ENCODE measurements at regions not wholly inside any gene's neighbourhood (a gene's known extent, or its start where the extent isn't known, plus 50 kb on each side); places are given as distances from the start of the nearest gene placed in this dataset.
"Not testable (repeated sequence)": the region's sequence is repeated elsewhere in the genome, so short reads cannot be mapped to it uniquely, and the experiment has no call there.

GRCh38 chr5:163022582-163023128, 414.7 kb upstream of the CCNG1 start:
- DNase-seq, result no peak

DNA sequence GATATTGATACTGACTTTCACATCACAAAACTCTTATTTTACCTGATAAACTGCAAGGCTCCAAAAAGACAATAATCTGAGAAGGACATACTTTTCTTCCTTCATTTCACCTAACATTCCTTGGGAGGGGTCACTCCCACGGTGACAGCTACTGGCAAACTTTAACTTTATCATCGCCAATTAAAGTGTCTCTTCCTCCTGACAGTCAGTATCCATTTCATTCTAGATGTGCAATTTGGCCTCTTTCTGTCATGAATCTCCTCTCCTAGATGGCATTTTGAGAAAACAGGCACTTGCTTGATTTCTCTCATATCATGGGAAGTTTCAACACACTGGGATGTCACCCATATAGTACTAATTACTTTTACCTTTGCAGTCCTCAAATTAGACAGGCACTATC, 413.5 kb upstream of the CCNG1 start:
- no peak for DNase-seq

GRCh38 chr5:163024936-163025335, 412.5 kb upstream of the CCNG1 start:
- no peak for DNase-seq

- DNase-seq, result no peak
These were observed 403.7 kb upstream of the CCNG1 start for GRCh38 chr5:163033656-163034055.

- DNase-seq, result no peak
These were observed 396.1 kb upstream of the CCNG1 start for GRCh38 chr5:163041254-163041653.

DNA sequence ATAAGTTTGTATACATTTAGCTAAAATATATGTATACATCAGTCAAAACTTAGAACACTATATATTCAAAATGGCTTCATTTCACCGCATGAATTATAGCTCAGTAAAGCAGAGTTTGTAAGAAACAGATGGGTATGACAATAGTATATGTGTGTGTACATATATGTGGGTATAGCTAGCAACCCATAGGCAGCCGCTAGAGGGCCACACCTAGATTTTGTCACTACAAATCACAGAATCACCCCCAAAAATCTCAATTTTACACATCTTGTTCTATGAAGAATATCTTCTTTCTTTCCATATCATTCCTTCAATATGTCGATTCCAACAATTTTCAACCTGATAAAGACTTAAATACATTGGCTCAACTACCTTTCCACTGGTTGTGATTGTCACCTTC, 357.8 kb upstream of the CCNG1 start:
- DNase-seq, result no peak

- no peak for DNase-seq
These were observed 348.2 kb upstream of the CCNG1 start for GRCh38 chr5:163089230-163089629.

DNA sequence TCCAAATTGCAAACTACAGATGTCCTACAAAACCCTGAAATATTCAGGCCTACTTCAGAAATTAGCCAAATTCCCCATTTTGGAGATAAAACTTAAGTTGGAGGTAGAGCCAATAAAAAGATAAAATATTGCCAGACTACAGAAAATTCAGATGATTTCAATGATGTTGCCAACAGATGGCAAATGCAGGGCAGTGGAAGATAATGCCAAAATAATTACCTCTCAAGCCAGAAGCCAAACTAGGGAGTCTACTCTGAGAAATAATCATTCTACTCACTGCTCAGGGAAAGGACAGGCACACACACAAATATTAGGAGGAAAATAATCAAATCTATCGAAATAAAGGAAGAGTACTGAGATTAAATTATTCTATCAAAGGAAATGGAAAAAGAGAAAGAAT, 347.5 kb upstream of the CCNG1 start:
- DNase-seq, result no peak

DNA sequence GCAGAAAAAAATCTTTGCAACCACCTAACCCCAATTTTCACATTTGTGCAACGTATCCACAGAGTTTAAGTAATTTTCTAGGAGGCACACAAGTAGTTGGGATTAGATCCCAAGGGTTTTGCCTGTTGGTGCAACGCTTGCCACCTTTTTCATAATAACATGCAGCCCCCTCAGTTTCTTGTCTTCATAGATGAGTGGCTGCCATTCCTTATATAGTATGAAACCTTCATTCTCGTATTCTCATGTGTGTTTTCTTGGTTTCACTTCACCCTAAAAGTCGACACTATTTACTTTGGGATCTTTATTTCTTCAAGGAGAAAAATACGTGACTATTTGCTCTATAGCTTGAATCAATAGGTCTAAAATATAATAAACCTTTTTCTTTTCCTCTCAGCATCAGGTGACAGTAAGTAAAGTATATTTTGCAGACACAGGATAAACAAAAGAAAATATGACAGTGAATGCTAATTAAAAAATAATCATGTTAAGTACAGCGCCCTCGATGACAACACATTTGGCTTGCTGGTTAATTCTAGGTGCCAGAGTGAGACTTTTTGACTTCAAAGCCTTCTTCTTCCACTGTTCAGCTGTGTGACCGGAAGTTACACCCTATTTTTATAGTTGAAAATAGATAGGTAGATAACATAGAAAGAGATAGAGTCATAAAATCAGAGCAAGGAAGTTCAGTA, 342.8 kb upstream of the CCNG1 start:
- DNase-seq, result no peak

- DNase-seq, result no peak
These were observed 332.9 kb upstream of the CCNG1 start for GRCh38 chr5:163104464-163104863.

- no peak for DNase-seq
These were observed 331.9 kb upstream of the CCNG1 start for GRCh38 chr5:163105456-163105855.

- DNase-seq, result no peak
These were observed 331.3 kb upstream of the CCNG1 start for GRCh38 chr5:163106098-163106497.

- no peak for DNase-seq
These were observed 329.0 kb upstream of the CCNG1 start for GRCh38 chr5:163108351-163108750.

DNA sequence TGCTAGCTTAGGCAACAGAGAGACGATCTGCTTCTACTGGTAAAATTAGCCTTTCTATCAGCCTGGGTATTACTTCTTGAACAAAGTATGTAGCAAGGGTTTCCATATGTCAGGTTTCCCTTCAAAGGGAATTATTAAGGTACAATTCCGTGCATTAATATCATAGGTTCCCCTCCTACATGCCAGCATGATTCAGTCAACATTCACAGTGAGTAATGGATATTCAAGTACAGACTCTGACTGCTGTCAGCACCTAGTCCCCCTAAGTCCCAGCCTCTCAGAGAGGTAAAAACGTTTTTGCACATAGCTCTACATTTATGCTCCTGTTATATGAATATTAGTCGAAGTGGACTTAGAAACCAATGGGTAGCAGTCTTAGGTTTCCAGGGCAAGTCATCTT, 322.4 kb upstream of the CCNG1 start:
- DNase-seq, result no peak

DNA sequence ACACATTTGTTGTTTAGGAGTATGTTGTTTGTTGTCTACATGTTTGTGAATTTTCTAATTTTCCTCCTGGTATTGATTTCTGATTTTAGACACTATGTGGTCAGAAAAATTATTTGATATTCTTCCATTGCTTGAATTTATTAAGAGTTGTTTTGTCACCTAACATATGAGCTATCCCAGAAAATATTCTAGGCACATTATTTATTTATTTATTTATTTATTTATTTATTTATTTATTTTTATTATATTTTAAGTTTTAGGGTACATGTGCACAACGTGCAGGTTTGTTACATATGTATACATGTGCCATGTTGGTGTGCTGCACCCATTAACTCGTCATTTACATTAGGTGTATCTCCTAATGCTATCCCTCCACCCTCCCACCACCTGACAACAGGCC, 320.8 kb upstream of the CCNG1 start:
- not testable (repeated sequence) for DNase-seq

DNA sequence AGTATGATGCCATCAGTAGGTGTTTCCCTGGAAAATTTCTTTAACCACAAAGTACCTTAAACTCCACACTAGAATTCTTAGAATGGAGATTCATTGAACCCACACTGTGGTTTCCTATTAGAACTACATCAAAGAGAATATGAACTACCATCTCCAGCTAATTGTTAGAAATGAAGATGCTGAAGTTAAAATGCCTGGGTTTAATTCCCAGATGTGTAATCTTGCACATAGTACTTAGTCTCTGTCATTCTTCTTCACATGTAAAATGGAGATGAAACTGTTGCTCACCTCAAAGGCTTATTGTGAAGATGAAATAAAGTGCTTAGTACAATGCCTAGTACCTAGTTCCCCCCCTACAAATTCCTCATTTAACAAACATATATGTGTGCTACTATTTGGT, 303.3 kb upstream of the CCNG1 start:
- no peak for DNase-seq

DNA sequence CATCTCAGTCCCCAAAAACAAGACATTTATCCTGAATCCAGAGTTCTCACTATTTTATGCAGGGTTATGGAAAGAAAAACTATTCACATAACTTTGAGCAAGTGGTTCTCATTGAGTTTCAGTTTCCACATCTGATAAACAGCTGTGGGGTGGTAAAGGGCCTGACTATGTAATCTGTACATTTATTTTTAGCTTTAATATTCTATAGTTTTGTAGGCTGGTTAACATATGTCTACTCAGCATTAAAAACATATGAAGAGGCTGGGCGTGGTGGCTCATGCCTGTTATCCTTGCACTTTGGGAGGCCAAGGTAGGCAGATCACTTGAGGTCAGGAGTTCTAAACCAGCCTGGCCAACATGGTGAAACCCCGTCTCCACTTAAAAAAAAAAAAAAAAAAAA, 301.5 kb upstream of the CCNG1 start:
- no peak for DNase-seq

- DNase-seq, result no peak
These were observed 275.9 kb upstream of the CCNG1 start for GRCh38 chr5:163161512-163161911.

GRCh38 chr5:163162645-163163044, 274.8 kb upstream of the CCNG1 start:
- DNase-seq, result no peak

DNA sequence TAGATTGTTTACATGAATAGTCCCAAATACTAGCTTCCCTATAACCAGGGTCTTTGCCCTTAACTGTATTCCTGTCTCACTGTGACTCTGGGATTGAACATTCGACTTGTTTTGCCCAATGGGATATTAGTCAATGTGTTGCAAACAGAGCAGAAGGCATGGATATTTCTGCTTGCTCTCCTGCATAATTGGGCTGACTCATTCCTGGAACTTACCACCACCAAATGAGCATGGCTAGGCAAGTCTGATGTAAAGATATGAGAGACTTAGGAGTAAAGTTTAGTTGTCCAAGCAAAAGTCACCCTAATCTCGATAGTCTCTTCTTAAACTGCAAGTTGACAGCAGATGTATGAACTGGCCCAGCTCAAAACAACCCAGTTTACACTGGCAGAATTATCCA, 273.5 kb upstream of the CCNG1 start:
- no peak for DNase-seq

- DNase-seq, result no peak
These were observed 272.1 kb upstream of the CCNG1 start for GRCh38 chr5:163165277-163165676.

- not testable (repeated sequence) for DNase-seq
These were observed 267.2 kb upstream of the CCNG1 start for GRCh38 chr5:163170161-163170560.

DNA sequence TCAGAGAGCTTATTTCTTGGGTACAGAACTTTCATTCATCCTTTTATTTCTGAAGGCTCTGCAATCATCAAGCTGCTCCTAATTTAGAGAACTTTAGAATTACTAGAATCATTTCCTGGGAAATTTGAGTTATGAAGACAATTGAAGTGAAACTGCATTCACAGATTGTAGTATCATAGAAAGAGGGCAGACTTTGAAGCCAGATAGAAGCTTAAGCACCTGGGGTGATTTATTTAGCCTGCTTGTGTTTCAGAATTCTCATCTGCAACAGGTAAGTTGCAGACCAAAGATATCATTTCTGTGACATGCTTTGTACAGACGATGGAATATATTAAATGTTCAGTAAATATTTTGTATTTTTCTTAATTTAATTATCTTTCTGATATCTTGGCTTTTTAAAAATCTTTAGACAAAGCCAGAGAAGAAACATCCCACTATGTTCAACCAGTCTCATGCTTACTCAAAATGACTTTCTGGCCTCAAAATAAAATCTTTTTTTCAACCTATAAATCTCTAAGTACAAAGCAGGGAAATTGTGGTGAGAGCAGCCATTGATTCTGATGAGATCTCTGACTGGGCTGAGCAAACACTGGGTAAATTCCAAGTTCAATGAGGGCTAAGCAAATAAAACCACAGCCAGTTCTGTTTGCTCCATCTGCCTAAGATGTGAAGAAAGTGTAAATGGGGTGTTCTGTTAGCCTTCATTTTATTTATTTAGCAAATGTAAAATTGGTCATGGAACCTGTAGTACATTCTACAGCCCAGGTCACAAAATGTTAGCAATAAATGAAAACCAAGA, 264.7 kb upstream of the CCNG1 start:
- no peak for DNase-seq

DNA sequence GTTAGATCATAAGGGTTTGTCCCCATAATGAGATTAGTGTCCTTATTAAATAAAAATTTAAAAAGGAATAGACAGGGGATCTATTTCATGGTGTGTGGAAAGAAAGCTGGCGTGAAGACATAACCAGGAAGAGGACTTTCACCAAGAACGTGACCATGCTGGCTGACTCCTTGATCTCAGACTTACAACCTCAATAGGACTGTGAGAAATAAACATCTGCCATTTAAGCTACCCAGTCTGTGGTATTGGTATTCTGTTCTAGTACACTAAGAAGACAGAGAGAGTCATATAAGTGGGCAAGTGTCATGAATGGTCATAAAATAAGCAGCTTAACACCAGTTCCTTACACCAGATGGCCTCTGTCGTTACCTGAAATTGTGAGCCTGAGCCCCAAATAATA, 259.4 kb upstream of the CCNG1 start:
- DNase-seq, result no peak

Data from central memory CD4-positive, alpha-beta T cell (primary cell).